Posterior vena cava (tissue), 2 donors: ENCODE measurements at regions not wholly inside any gene's neighbourhood (a gene's known extent, or its start where the extent isn't known, plus 50 kb on each side); places are given as distances from the start of the nearest gene placed in this dataset.

Experiments
- DNase-seq: peaks from one replicate; pipeline ENCODE4 v3.0.0-alpha.2; 2020; ENCODE audit warnings: low spot score
- intact Hi-C, 2 donors: fragments of 100-400 bp; cut with DNase I; formaldehyde crosslinking; loops; one replicate each; pipeline versions ENCODE4 v1.14.1 to v1.14.2; 2022 to 2023
- donor health status: DM: yes; HTN: yes; CAD: no.
- donor health status: DM: yes; HTN: yes; CAD: no.

DNA sequence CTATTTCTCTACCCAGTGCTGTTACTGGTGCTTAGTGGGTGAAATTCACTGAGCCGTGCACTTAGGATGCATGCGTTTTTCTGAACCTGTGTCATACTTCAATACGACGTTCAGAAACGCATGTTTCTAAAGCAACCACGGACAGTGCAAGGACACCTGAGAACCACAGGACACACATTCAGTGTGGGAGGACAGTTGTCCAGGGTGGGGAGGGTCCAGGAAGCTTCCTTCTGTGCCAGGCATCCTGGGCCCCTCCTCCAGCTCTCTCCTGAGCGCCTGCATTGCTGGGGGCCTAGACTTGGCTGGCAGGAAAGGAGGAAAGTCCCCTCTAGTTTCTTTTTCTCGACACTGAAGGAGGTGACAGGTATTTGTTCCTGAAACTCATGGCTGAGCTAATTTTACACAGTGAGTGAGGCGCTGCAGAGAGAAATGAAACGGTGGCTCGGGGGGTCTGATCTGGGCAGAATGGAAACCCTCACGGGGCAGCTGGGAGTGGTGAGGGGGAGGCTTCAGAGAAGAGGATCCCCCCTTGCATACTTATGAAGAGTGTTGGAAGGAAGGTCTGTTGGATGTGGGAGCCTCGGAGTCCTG is 89.9 kb downstream of the IRF8 start:
- intact Hi-C loops, result loop anchor here (1.0 to 10.0 kb wide), 2 partner anchors 160 to 164 kb away; no protein-coding TSS in a partner anchor
- DNase-seq, result peak; percentile 24

- intact Hi-C loops, result loop anchor here in 1 of 2 donors (10.0 kb wide), 1 partner anchor 165 kb away; no protein-coding TSS in a partner anchor
- no peak for DNase-seq
Observed at GRCh38 chr16:85989376-85989775, 90.4 kb downstream of the IRF8 start.

GRCh38 chr16:85989863-85990643 is 91.1 kb downstream of the IRF8 start:
- intact Hi-C loops, result loop anchor here in 1 of 2 donors (10.0 kb wide), 1 partner anchor 165 kb away; no protein-coding TSS in a partner anchor
- DNase-seq, result no peak

DNA sequence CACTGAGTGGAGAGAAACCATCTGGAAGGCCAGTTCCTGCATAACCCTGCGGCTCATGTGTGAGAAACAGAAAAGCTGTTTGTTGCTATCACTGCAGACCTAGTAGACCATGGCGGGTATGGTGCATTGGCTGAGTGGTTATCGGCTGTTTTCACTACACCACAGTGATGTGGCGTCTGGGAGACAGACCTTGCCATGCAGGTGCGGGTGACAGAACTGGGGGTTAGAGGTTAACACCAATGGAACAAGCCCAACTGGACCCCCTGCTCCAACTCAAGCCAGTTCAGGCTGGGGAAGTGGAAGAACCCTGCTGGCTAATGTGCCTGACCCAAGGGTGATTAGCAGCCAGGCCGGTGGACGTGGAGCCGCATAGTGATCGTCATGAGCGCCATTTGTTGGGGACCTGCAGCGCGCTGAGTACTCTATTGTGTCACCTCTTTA is 91.9 kb downstream of the IRF8 start:
- intact Hi-C loops, result no loop called here

DNA sequence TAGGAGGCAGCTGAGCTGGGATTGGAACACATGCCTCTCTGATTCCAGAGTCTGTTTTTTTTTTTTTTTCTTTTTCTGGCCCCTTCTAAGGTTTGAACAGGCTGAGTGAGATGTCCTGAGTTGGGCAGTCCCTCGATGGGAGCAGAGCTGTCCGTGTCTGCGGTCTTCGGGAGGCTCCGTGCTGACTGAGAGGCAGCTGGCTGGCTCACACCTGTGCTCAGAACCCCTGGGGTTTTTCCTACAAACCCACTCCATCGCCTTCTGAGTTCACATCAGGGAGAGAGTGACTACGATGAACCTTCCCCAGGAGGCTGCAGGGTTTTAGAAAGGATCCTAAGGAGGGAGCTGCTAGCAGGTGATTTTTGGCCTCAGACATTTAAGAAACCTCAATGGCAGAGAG is 92.5 kb downstream of the IRF8 start:
- intact Hi-C loops, result no loop called here
- DNase-seq, result peak; percentile 61

More for the DNA sequence above, 91.9 kb downstream of the IRF8 start:
- no peak for DNase-seq

GRCh38 chr16:85991856-85992255 is 92.9 kb downstream of the IRF8 start:
- DNase-seq, result peak; percentile 28
- intact Hi-C loops, result no loop called here

DNA sequence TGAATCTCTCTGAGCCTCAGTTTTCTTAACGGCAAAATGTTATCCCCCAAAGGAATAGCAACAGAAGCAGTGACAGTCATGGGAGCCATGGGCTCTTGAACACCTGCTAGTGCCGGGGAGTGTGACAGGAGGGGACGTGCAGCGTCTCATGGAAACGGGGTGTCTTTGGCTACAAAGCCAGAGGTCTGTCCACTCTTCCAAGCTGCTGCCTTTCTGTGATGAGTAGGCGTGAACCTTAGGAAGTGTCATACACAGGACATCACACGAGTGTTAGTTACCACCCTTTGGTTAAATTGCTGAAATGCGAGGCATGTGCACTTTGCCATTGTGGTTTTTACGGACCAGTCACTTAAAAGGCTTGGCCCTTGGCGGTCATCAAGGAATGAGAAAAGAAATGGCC is 93.4 kb downstream of the IRF8 start:
- intact Hi-C loops, result no loop called here
- DNase-seq, result no peak

DNA sequence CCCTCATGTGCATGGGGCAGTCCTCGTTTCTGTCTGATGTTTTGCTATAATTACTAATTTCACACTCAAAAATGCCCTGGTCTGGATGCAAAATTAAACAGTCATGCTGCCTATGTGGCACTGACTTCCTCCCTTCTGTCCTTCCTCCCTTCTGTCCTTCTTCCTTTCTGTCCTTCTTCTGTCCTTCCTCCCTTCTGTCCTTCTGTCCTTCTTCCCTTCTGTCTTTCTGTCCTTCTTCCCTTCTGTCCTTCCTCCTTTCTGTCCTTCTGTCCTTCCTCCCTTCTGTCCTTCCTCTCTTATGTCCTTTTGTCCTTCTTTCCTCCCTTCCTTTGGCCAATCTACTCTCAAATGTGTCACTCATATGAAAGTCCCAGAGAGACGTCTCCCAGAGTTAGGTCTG is 93.8 kb downstream of the IRF8 start:
- intact Hi-C loops, result no loop called here
- no peak for DNase-seq

DNA sequence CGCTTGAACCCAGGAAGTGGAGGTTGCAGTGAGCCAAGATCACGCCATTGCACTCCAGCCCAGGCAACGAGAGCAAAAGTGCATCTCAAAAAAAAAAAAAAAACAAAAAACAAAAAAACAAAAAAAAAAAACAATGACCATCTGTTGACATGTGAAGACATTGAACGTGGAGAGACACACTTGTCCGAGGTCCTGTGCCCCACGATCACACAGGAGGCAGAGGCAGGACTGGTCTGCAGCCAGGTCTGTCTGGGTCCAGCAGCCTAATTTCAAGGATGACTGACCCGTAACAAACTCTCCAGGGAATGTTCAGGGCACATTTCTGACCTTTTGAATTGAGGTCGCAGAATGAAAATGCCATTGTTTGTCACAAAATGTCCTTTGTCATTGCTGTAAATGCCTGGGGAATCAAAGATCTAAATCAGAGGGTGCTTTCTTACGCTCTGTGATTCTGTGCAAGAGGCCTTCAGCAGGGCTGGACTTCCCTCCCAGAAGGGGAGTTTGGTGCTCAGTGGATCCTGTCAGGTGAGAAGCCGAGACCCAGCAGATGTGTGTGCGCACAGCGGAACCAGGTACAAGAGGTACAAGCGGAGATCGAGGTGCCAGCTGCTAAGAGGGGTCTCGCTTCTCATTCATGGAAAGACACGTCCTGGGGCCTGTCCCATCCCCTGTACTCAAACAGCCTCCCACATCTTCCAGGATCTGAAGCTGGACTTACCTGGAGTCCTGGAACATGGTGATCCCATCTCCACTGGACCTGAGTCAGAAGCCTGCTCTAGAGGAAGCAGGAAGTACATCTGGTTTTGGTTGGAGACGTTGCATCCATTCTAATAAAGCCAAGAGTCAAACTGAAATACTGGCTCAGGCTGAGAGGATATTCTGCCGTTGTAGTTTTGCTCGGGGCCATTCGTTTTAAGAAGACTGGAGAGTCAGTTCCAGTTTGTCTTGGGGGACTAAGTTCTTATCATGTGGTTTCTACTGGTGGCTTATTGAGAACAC is 95.8 kb downstream of the IRF8 start:
- DNase-seq, result no peak
- intact Hi-C loops, result no loop called here

- intact Hi-C loops, result no loop called here
Observed at GRCh38 chr16:85995541-85996423, 96.8 kb downstream of the IRF8 start.

DNA sequence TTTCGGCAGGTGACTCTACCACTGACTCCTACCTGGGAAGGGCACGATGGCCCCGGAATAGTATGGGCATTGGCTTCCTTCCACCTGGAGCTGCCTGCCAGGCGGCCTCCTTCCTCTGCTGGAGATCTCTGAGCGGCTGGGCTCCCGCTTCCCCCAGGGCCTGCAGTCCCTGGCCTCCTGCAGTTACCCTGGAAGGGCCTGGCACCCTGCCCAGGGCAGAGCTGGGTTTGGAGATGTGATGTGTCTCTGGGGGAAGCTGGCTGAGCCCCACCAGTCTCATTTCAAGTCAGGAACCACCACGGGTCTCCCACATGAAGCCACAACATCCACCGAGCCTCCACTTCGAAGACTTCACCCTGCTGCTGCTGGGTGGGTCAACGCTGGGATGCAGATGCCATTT is 97.9 kb downstream of the IRF8 start:
- intact Hi-C loops, result no loop called here
- DNase-seq, result peak; percentile 63

More at GRCh38 chr16:85995541-85996423, 96.8 kb downstream of the IRF8 start:
- DNase-seq, result peak; percentile 13

DNA sequence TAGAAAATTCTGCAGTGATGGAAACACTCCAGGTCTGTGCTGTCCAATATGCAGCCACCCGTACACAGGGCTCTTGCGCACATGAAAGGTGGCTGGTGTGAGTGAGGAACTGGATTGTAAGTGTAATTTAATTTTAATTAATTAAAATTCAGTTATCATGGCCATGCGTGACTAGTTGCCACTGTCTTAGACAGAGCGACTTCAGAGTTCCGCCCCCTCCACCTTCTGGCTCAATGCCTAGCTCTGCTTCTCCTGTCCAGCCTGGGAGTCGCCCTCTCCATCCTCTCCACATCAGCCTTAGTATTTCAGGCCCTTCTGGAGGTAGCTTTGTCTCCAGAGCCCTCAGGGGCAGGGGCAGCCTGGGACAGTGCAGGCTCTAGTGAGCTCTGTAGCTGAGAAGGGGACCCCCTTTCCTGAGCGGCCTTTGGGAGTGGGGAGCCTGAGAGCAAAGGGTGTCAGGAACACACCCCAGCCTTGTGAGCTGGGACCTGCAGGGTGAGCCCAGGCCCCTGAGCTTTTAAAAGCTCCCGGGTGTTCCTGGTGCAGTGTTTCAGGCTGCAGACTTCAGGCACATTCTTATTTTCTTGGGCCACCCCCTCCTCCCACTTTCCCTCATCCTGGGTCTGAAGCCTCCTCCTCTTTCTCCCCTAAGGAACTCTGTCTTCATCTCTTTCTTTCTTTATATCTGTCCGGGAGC is 99.4 kb downstream of the IRF8 start:
- intact Hi-C loops, result no loop called here
- peak; percentile 46 for DNase-seq

DNA sequence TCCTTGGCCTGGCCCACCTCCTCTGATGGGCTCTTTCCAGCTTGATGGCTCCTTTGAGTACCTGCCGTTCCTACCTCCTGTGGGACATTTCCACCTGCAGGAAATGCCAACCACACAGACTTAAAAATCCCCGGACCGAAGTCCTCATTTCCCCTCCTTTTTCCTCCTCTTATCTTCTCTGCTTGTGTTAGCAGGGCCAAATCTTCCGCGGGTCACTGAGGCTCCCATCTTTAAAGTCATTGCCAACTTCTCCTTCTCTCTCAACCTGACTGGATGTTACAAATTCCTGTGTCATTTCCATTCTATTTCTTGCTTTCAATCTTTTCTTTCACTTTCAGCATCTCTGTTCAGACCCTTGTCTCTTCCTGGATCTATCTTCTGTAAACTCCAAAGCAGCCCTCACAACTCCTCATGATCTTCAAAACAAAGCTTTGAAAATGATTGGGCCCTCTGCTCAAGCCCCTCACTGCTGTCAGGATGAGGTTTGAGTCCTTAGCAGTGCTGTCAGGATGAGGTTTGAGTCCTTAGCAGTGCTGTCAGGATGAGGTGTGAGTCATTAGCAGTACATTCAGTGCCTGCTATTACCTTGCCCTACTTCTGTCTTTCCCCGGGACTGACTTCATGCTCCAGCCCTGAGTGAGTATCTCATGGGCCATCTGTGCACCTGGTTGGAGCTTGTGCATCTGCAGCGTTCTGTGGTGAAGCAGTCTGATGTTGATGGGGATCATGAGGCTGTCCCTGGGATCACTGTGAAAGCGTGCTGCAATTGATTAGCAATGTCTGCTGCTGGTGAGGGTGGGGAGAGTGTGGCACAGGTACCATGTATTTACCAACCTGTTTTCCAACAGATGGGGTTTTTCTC is 100.1 kb downstream of the IRF8 start:
- DNase-seq, result peak; percentile 36

DNA sequence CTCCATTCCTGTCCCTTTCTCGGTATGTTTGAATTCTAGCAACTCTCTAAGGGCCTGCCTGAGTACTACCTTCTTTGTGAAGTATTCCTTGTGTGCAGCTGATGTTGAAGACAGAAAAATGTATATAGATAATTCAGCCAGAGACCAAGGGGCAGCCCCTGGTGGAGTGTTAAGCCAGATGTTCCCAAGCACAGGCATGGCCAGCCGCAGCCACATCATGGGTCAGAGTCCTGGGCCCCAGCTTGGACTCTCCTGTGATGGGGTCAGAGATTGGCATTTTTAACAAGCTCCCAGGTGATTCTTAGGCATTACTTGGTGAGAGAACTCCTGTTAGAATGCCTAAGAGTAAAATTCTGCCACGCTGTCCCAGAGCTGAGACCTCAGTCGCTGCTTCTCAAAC is 100.8 kb downstream of the IRF8 start:
- DNase-seq, result peak; percentile 15
- intact Hi-C loops, result no loop called here

More for the DNA sequence above, 100.1 kb downstream of the IRF8 start:
- intact Hi-C loops, result no loop called here

- intact Hi-C loops, result no loop called here
- DNase-seq, result no peak
Observed at GRCh38 chr16:86002178-86002900, 103.4 kb downstream of the IRF8 start.

- no peak for DNase-seq
- intact Hi-C loops, result no loop called here
Observed at GRCh38 chr16:86007524-86007923, 108.6 kb downstream of the IRF8 start.
